MG63 (cell line): ENCODE measurements at regions not wholly inside any gene's neighbourhood (a gene's known extent, or its start where the extent isn't known, plus 50 kb on each side); places are given as distances from the start of the nearest gene placed in this dataset.
"Not testable (repeated sequence)": the region's sequence is repeated elsewhere in the genome, so short reads cannot be mapped to it uniquely, and the experiment has no call there.

Experiments
- DNase-seq: peaks from one replicate; pipeline ENCODE4 v3.0.0-alpha.2; 2020
- H3K27me3 ChIP-seq: fragments of 250-450 bp; sonication (Bioruptor Pico); 2 replicates; pipeline ENCODE4 v1.5.1; 2020; ENCODE audit warnings: mild to moderate bottlenecking, moderate library complexity
- H3K36me3 ChIP-seq: fragments of 250-450 bp; sonication (Bioruptor Pico); 2 replicates; pipeline ENCODE4 v1.5.1; 2020; ENCODE audit warnings: mild to moderate bottlenecking, moderate library complexity
- H3K4me3 ChIP-seq: fragments of 250-450 bp; sonication (Bioruptor Pico); 2 replicates; pipeline ENCODE4 v1.5.1; 2020; ENCODE audit warnings: mild to moderate bottlenecking, moderate library complexity
- H3K9me3 ChIP-seq: fragments of 250-450 bp; sonication (Bioruptor Pico); 2 replicates; pipeline ENCODE4 v1.5.1; 2020; ENCODE audit warnings: mild to moderate bottlenecking, moderate library complexity

DNA sequence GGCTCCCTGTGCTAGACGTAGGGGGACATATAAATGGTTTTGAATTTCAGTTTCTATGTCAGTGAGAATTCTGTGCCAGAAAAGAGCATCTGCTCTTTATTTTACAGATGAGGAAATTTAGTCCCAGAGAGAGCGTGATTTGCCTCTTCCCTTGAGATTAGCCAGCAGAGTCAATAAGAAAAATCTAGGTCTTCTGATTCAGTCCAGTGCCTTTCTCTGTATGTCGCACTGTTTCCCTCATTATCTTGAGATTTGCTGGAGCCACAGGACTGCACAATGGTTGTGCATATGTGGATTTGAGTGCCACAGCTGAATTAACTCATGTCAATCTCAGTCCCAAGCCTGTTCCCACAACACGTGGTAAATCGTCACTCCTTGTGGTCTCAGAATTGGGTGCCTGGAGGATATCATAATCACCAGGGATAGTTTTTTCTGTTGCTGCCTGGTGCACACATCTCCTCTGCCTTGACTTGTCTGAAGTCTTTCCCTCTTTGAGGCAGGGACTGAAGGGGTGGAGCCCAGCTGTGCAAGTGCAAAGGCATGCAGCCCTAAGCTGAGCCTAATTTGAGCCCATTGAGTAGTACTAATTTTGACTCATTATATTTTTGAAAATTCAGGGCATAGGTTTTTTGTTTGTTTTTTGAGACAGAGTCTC, 276.7 kb downstream of the SOX4 start:
- no peak overlapping the region for H3K4me3 ChIP-seq
- no peaks in the 10 kb centered on the region for H3K27me3 ChIP-seq
- no peak for DNase-seq
- H3K9me3 ChIP-seq = no peaks in the 10 kb centered on the region
- H3K36me3 ChIP-seq = no peaks in the 10 kb centered on the region

GRCh38 chr6:21871831-21872230, 278.3 kb downstream of the SOX4 start:
- Histone ChIP-seq H3K4me3 (no peak overlapping the region), H3K27me3 (no peaks in the 10 kb centered on the region), H3K36me3 (no peaks in the 10 kb centered on the region), H3K9me3 (no peaks in the 10 kb centered on the region)
- no peak for DNase-seq

GRCh38 chr6:21872749-21873148, 279.2 kb downstream of the SOX4 start:
- no peaks in the 10 kb centered on the region for H3K9me3 ChIP-seq
- no peaks in the 10 kb centered on the region for H3K27me3 ChIP-seq
- H3K4me3 ChIP-seq = no peak overlapping the region
- H3K36me3 ChIP-seq = no peaks in the 10 kb centered on the region
- DNase-seq = no peak

DNA sequence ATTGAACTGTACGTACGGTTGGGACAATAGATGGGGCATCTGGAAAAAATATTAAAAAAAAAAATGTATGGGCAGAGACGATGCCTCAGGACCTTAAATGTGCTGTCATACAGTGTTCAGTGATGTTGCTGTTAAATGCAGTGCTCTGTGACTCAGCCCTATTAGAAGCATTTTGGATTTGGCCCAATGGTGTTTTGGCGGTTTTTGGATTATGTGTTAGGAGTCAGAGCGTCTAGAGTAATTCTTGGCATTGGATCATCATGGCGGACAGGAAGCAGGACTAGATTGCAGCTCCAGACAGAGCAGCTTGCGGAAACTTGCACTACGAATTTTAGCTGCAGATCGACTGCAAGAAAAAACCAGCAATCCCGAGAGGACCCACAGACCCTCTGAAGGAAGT, 280.0 kb downstream of the SOX4 start:
- no peaks in the 10 kb centered on the region for H3K9me3 ChIP-seq
- no peaks in the 10 kb centered on the region for H3K36me3 ChIP-seq
- no peak overlapping the region for H3K4me3 ChIP-seq
- peak; percentile 75 for DNase-seq
- no peaks in the 10 kb centered on the region for H3K27me3 ChIP-seq

DNA sequence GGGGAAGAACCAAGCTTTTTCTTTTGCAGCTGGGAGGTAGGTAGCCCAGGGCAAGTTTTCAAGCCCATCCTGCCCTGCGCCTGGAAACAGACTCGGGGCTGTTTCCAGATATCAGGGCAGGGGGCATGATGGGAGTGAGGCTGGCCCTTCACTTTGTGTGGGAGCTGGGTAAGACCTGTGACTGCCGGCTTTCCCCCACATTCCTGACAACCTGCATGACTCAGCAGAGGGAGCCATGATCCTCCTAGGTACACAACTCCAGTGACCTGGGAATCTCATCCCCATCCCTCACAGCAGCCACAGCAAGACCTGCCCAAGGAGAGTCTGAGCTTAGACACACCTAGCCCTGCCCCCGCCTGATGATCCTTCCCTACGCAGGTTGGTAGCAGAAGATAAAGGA, 280.8 kb downstream of the SOX4 start:
- no peak overlapping the region for H3K4me3 ChIP-seq
- no peaks in the 10 kb centered on the region for H3K36me3 ChIP-seq
- no peak for DNase-seq
- H3K9me3 ChIP-seq = no peaks in the 10 kb centered on the region
- H3K27me3 ChIP-seq = no peaks in the 10 kb centered on the region

DNA sequence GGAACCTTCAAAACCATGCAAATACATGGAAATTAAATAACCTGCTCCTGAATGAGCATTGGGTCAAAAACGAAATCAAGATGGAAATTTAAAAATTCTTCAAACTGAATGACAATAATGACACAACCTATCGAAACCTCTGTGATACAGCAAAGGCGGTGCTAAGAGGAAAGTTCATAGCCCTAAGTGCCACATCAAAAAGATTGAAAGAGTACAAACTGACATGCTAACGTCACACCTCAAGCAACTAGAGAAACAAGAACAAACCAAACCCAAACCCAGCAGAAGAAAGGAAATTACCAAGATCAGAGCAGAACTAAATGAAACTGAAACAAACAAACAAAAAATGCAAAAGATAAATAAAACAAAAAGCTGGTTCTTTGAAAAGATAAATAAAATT, 283.5 kb downstream of the SOX4 start:
- not testable (repeated sequence) for H3K36me3 ChIP-seq, H3K4me3 ChIP-seq, H3K27me3 ChIP-seq, DNase-seq, H3K9me3 ChIP-seq

- not testable (repeated sequence) for H3K4me3 ChIP-seq, DNase-seq, H3K27me3 ChIP-seq, H3K36me3 ChIP-seq, H3K9me3 ChIP-seq
Measured at GRCh38 chr6:21880249-21880648, 286.7 kb downstream of the SOX4 start.

DNA sequence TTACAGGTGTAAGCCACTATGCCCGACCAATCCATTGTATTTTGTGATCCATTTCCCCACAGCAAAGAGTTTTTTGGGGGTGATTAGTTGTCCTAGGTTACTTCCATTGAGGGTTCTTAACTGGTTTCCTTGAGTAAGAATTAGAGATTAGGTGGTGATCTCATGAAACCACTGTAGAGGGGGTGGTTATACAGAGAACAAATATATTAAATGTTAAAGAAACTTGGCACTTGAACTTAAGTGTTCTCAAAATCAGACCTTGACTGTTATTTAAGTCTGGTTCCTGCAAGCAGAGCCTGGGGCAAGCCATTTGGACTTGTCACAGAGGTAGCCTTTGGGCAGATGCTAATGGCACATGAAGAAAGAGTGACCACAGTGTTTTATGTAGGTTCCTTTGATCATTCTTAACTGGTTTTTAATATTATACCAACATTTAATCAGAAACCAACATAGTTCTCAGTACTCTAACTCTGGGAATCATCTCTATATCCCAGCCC, 288.5 kb downstream of the SOX4 start:
- no peaks in the 10 kb centered on the region for H3K9me3 ChIP-seq
- no peaks in the 10 kb centered on the region for H3K27me3 ChIP-seq
- DNase-seq = no peak
- no peak overlapping the region for H3K4me3 ChIP-seq
- H3K36me3 ChIP-seq = no peaks in the 10 kb centered on the region

DNA sequence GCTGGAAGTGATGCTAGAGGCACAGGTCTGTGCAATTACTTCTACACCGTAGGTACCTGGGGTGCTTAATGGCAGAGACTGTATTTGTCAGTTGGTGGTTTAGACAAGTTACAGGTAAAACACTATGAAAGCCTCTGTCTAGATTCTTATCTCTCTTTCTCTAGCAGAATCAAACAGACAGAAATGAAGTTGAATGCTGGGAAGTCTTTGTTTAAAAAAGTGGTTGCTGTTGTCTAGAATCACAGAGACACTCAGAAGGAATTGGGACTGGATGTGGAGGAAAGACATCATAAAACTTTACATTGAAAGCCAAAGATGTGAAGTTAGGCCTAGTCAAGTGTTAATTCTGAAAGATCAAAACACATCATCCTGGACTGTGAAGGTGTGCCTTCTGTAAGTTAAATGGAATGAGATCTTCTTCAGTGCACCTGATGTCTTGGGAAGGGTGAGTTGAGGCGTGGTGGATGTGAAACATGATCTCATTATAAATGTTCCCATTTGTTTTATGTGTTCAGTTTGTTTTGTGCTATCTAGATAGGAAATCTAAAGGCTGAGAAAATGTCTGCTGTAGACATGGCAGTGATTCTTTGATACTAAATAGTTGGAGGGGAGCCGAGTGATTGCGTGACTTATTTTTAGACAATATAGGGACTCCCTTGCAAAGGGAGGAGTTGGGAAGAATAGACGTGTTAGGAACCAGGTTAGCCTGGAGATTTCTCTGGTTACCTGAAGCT, 290.2 kb downstream of the SOX4 start:
- Histone ChIP-seq H3K36me3 (no peaks in the 10 kb centered on the region), H3K4me3 (no peak overlapping the region), H3K9me3 (no peaks in the 10 kb centered on the region), H3K27me3 (no peaks in the 10 kb centered on the region)
- DNase-seq = no peak

- Histone ChIP-seq H3K4me3 (no peak overlapping the region), H3K9me3 (no peaks in the 10 kb centered on the region), H3K36me3 (no peaks in the 10 kb centered on the region), H3K27me3 (no peaks in the 10 kb centered on the region)
- DNase-seq = no peak
Measured at GRCh38 chr6:21885111-21885510, 291.6 kb downstream of the SOX4 start.

DNA sequence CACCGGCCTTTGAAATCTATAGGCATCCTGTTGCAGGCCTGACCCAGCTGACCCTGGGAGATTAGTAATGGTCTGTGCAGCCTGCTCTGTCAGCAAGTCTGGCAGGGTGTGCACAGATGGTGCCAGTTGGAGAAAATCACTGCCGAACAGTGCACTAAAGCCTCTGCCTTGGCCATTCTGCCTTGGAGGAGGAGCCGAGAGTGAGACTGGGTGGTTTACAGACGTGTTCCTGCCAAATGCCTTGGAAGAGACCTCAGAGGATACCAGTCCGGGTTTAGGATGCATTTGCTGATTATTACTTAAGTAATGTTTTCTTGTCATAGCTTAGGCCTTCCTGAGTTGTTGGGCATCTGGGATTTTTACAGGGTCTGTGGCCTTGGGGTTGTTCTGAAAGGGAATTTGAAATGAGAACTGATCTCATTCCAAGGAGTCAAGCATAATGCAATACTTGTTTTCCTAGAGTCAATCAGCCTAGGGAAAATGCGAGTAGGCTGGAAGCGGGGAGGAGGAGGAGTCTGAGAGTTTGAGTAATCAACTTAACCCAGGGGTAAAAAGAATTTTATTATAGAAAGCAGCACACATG, 292.1 kb downstream of the SOX4 start:
- Histone ChIP-seq H3K4me3 (no peak overlapping the region), H3K9me3 (no peaks in the 10 kb centered on the region), H3K36me3 (no peaks in the 10 kb centered on the region), H3K27me3 (no peaks in the 10 kb centered on the region)
- peak; percentile 96 for DNase-seq

DNA sequence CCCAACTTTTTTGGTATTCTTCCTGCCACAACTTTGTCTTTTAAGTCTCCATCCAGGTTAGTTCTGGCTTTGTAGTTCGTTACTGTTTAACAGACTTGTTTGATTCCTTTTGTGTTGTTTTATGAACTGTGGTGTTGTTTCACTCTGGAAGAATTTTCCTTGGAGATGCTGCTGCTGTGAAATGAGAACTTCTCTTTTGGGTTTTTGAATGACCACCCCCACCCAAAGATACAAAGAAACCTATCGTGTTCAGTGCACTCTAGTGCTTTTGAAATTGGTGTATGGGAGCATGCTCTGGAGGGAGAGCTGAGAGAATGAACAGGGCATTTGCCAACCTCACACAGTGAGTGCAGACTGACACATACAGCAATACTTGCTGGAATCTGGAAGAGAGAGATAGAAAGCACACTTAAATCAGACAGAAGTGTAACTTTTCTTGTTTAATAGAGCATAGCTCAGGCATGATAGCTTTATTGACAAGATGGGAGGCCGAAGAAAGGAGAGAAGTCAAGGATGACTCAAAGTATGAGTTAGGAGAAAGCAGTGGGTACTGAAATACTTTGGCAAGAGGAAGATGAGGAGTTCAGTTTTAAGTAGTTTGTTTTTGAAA, 293.1 kb downstream of the SOX4 start:
- Histone ChIP-seq H3K36me3 (no peaks in the 10 kb centered on the region), H3K4me3 (no peak overlapping the region), H3K9me3 (no peaks in the 10 kb centered on the region), H3K27me3 (no peaks in the 10 kb centered on the region)
- DNase-seq = peak; percentile 40

DNA sequence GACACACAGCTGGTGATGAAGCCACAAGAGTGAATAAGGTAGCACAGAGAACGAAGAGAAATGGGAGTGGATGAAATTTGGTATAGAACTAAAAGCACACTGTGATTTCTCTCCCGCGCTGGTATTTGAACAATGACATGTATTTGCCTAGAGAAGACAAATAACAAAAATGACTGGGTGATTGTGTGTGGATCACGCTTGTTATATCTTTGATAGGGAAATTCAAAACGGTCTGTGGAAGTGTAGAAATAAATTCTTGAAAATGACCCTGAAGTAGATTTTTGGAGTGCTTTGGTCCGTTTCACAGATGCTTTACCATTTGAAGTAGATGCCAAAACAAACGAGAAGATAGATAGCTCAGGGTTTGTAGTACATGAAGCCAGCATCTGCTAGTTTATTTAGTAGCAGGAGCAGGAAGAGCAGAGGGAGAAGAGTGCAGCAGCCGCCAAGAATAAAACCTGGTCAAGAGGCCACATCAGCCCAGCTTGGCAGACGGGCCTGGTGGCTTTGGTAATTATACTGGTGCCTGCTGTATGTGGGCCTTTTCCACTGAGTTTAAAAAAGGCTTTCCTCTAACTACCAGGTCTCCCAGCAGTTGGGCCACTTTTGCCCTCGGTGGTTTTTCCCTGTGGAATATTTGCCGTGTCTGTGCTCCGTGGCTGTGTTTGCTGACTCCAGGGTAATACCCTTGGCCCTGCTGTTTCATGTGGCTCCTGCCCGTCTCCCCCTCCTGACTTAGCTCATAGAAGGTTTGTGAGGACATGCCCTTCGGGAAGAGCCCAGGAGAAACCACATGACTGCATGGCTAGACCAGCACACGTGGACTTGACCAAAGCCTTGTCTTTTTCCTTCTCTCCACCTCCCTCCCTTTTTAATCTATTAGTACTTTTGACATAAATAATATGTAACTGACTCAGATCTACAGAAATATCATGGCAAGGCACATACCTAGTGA, 294.0 kb downstream of the SOX4 start:
- H3K36me3 ChIP-seq = no peaks in the 10 kb centered on the region
- DNase-seq = peak; percentile 76
- H3K27me3 ChIP-seq = no peaks in the 10 kb centered on the region
- H3K9me3 ChIP-seq = no peaks in the 10 kb centered on the region
- H3K4me3 ChIP-seq = no peak overlapping the region

DNA sequence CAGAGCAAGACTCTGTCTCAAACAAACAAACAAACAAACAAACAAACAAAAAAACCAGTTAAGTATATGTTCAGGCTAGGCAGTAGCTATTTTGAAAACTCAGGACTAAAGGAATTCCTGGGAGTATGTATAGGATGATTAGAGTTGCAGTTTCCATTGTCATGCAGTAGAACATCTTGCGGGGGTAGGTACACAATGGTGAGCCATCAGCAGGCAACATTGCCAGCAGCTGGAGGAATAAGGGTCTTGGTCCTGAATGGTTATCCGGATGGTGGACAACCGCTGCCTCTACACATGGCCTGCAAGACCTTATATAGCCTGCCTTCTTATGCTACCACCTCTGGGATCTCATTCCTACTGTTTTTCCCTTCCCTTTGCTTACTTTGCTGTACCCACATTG, 297.5 kb downstream of the SOX4 start:
- Histone ChIP-seq H3K9me3 (no peaks in the 10 kb centered on the region), H3K27me3 (no peaks in the 10 kb centered on the region), H3K4me3 (no peak overlapping the region), H3K36me3 (no peaks in the 10 kb centered on the region)
- DNase-seq = no peak

DNA sequence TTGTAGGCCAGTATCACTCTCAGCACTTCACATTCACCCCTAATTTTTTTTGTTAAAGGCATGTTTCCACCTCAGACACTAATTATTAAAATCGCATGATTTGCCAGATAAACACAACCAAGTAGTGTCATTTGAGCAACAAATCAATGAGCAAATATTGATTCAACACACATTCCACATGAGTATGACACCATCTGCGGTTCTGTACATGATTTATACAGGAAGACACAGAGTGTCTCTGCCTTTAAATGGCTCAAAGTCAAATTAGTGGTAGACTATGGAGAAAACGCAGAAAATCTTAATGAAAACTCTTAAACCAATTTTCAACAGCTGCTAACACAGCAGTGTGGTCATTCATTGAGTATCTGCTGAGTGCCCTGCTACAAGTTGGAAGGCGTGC, 300.2 kb downstream of the SOX4 start:
- Histone ChIP-seq H3K36me3 (no peaks in the 10 kb centered on the region), H3K9me3 (no peaks in the 10 kb centered on the region), H3K27me3 (no peaks in the 10 kb centered on the region), H3K4me3 (no peak overlapping the region)
- no peak for DNase-seq

DNA sequence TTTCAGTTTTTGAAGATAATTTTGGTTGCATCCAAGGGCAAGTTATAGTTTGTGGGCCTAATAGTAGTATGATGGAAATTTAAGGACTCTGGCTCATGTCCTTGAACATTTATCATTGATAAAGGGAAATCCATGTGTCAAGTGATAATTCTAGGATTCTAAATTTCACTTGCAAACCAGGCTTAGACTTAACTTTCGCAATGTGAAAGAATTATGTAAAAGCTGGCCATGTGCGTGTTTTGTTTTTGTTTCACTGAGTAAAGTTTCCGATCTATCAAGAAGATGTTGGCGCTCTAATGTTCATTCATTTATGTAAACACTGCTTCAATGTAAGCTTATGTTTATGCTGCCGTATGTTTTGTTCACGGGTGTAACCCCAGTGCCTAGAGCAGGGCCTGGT, 302.0 kb downstream of the SOX4 start:
- H3K4me3 ChIP-seq = no peak overlapping the region
- DNase-seq = no peak
- H3K9me3 ChIP-seq = no peaks in the 10 kb centered on the region
- no peaks in the 10 kb centered on the region for H3K36me3 ChIP-seq
- no peaks in the 10 kb centered on the region for H3K27me3 ChIP-seq
